ES-I3 (cell line): ENCODE measurements at regions not wholly inside any gene's neighbourhood (a gene's known extent, or its start where the extent isn't known, plus 50 kb on each side); places are given as distances from the start of the nearest gene placed in this dataset.
"Not testable (repeated sequence)": the region's sequence is repeated elsewhere in the genome, so short reads cannot be mapped to it uniquely, and the experiment has no call there.

Experiments used
- H3K36me3 ChIP-seq: 2 replicates; pipeline ENCODE4 v1.6.1; 2013; ENCODE audit warnings: mild to moderate bottlenecking, low read length, control low read depth, moderate library complexity; ENCODE audit not compliant: insufficient read depth
- H3K4me1 ChIP-seq: 2 replicates; pipeline ENCODE4 v1.6.1; 2013; ENCODE audit warnings: mild to moderate bottlenecking, control low read depth, low read length; ENCODE audit not compliant: insufficient read depth
- H3K9ac ChIP-seq: 2 replicates; pipeline ENCODE4 v1.6.1; 2013; ENCODE audit warnings: low read depth, mild to moderate bottlenecking, low read length, moderate library complexity
- H3K9me3 ChIP-seq: 2 replicates; pipeline ENCODE4 v1.6.1; 2013; ENCODE audit warnings: mild to moderate bottlenecking, low read length, moderate library complexity; ENCODE audit not compliant: control insufficient read depth, insufficient read depth

DNA sequence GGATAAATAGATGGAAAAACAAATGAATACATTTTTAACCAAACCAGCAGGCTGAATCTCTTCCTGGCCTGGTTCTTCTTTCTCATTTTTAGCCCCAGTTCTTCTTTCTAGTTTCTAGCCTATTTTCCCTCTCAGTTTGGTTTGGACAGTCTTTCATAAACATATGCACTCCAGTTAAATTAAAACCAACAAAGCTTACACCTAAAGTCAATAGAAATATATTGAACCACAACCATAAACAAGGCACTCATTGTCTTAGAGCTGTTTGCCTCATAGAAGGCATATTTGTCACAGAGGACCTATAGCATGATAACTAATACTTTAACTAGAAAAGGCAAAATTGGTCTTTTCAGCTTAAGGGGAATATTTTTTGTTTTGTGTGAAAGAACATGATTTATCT, 638.3 kb downstream of the NR2F1-AS1 start:
- Histone ChIP-seq H3K4me1 (no peaks in the 10 kb centered on the region), H3K9ac (no peak overlapping the region), H3K9me3 (no peaks in the 10 kb centered on the region), H3K36me3 (no peaks in the 10 kb centered on the region)

DNA sequence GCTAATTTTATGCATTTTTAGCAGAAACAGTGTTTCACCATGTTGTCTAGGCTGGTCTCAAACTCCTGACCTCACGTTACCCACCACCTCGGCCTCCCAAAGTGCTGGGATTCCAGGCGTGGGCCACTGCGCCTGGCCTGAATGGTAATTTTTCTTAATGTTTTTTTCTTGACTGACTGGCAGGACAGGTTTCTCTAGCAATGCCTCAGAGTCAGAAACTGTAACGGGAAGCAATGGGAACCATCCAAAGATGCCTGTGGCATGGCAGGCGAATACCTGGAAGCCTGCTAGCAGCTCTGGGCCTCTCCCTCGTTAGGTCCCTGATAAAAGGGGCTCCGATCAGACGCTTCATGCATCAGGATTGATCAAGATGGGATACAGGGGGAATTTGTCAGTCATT, 639.2 kb downstream of the NR2F1-AS1 start:
- H3K4me1 ChIP-seq, result no peaks in the 10 kb centered on the region

DNA sequence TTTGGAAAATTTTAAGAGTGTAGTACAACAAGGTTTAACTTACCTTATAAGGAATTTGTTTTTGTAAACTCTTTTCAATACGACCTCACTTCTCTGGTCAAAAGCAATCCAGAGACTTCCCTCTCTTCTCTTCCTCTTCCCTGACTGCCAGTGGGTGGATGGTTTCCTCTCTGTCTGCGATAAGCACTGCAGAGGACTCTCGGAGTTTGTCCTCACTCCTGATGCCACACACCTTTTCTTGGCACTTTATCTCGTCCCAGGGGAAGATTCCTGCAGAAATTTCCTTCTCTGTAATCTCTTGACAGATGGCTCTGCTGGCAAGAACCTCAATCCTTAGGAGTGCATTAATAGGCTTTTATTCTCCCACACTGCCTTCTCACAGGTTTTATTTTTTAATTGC, 641.6 kb downstream of the NR2F1-AS1 start:
- Histone ChIP-seq H3K4me1 (no peaks in the 10 kb centered on the region), H3K36me3 (no peaks in the 10 kb centered on the region), H3K9ac (no peak overlapping the region), H3K9me3 (no peaks in the 10 kb centered on the region)

More for the DNA sequence above, 639.2 kb downstream of the NR2F1-AS1 start:
- Histone ChIP-seq H3K9ac (no peak overlapping the region), H3K9me3 (no peaks in the 10 kb centered on the region), H3K36me3 (no peaks in the 10 kb centered on the region)

DNA sequence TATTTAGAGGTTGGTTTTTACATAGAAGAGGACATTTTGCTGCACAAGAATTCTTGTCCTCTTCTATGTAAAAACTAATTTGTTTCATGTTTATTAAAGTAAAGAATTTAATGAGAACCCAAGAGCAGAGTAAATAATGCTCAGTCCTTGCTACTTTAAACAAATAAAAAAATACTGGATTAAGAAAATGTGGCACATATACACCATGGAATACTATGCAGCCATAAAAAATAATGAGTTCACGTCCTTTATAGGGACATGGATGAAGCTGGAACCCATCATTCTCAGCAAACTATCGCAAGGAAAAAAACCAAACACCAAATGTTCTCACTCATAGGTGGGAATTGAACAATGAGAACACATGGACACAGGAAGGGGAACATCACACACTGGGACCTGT, 643.6 kb downstream of the NR2F1-AS1 start:
- not testable (repeated sequence) for H3K4me1 ChIP-seq

DNA sequence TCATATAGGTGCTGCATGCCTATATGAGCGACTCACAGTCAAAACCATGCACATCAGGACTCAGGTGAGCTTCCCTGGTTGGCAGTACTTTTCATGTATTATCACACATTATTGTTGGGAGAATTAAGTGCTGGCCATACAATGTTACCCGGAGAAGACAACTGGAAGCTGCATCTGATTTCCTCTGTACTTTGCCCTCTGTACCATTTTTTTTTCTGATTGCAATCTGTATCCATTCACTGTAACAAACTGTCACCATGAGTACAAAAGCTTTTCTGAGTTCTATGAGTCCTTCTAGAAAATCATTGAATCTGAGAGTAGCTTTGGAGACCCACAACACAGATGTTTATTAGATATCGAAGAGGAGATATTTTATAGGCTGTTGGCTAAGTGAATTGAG, 651.0 kb downstream of the NR2F1-AS1 start:
- Histone ChIP-seq H3K36me3 (no peaks in the 10 kb centered on the region), H3K4me1 (peaks cover 7% of the 10 kb centered on the region; the same call in 1 of the 2 replicates)

More for the DNA sequence above, 643.6 kb downstream of the NR2F1-AS1 start:
- H3K36me3 ChIP-seq, H3K9ac ChIP-seq, H3K9me3 ChIP-seq: not testable (repeated sequence)

DNA sequence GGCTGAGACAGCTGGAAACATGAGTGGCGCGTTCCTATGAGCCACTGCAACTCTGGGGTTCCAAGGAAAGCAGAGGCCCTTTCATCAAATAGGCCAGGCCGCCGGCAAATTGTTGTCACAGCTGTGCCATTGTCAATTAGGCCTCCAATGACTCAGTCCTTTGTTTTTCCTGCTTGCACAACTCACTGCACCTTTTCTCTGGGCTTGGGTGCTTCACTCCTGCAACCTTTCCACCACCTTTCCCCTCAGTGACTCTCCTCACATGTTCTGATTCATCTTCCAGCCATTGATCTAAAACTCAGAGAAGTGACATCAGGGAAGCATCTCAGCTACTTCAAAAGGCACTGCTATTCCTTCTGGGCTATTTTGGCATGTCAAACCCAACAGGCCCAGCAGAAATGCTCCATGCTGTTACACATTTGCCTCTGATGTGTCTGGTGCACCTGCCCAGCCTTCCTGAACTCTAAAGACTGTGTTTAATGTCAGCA, 653.7 kb downstream of the NR2F1-AS1 start:
- Histone ChIP-seq H3K9me3 (no peaks in the 10 kb centered on the region), H3K36me3 (no peaks in the 10 kb centered on the region), H3K9ac (no peak overlapping the region), H3K4me1 (peaks cover 15% of the 10 kb centered on the region)

More for the DNA sequence above, 651.0 kb downstream of the NR2F1-AS1 start:
- Histone ChIP-seq H3K9me3 (no peaks in the 10 kb centered on the region), H3K9ac (no peak overlapping the region)

DNA sequence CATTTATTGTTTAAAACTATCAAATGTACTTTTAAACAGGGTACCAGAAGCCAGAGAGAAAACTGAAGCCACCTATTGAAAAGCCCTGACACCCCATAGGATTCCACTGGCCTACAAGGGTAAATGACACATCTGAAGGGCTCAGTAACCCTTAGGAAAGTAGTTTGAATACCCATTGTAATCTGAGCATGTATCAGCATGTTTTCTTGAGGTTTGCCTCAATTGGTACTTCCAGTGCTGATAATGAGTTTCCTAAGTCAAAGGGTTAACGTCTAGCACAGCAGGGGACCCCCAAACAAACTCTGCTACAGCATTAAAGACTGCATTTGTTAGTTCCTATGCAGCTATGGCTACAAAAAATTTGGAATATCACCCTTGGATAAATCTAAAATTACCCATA, 657.1 kb downstream of the NR2F1-AS1 start:
- Histone ChIP-seq H3K9me3 (no peaks in the 10 kb centered on the region), H3K36me3 (no peaks in the 10 kb centered on the region), H3K9ac (no peak overlapping the region), H3K4me1 (peaks cover 18% of the 10 kb centered on the region)

DNA sequence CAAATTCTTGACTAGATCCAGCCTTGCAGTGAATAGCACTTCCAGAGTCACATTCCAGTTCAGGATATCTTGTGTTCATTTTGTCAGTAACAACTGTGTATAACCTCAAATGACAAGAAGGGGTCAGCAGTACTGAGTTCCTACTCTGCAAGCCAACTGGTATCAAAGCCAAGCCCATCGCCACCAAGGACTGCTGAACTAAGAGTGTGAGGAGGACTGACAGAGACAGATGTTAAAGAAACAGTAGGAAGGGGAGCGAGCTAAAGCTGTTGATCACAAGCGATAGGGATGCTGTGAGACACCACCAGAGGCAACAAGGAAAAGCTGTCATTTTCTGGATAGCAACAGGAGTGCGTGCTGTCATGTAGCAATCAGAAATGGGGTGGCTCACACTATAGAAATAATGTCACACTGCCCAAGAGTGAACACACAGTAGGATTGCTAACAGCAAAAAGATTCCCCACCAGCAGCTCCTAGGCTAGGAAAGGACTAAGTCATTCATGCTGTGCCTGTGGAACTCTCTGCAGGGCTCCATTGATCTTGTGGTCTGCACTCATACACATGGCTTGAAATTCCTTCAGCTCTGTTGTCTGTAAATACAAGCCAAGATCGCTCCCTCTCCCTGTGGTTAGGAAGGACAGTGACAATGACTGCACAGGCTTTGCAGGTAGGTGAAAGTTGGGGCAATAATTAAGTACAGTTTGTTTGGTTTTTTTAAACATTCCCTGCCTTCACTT, 658.6 kb downstream of the NR2F1-AS1 start:
- peaks cover 12% of the 10 kb centered on the region for H3K4me1 ChIP-seq
- H3K9ac ChIP-seq, result no peak overlapping the region
- no peaks in the 10 kb centered on the region for H3K9me3 ChIP-seq
- H3K36me3 ChIP-seq, result no peaks in the 10 kb centered on the region

DNA sequence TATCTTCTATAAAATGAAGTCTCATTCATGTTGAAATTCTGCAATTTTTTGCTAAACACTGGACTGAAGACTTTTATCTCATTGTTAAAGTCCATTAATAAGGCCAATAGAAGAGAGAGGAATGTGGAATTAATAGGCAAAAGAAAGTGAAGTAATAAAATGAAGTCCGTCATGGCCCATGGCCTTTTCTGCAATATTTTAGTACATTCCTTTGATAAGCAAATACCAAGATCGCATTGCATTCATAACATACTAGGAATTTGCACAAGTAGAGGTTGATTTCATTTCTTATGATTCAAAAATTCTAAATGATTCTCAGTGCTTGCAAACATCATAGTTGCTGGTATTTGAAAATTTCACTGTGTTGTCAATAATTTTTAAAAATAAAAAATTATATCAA, 664.0 kb downstream of the NR2F1-AS1 start:
- no peak overlapping the region for H3K9ac ChIP-seq
- no peaks in the 10 kb centered on the region for H3K36me3 ChIP-seq
- peaks cover 4% of the 10 kb centered on the region; the same call in 1 of the 2 replicates for H3K4me1 ChIP-seq
- no peaks in the 10 kb centered on the region for H3K9me3 ChIP-seq

DNA sequence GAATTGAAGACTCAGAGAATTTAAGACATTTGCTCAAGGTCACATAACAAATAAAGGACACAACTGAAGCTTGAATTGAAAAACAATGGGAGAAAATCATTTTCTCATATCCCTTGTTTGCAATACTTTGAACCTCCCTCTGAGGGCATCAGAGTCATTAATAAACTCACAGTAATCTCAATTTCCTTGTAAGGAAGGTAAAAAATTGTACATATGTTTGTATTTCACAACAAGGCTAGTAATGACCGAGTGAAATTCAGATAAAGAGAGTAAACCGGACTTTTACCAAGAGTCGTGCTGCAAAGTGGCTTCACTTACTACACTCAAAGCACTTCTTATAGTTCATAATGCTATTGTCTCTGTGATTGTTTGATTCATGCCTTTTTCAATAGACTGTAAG, 665.0 kb downstream of the NR2F1-AS1 start:
- no peaks in the 10 kb centered on the region for H3K9me3 ChIP-seq
- no peak overlapping the region for H3K9ac ChIP-seq
- H3K36me3 ChIP-seq, result no peaks in the 10 kb centered on the region
- peaks cover 14% of the 10 kb centered on the region for H3K4me1 ChIP-seq

DNA sequence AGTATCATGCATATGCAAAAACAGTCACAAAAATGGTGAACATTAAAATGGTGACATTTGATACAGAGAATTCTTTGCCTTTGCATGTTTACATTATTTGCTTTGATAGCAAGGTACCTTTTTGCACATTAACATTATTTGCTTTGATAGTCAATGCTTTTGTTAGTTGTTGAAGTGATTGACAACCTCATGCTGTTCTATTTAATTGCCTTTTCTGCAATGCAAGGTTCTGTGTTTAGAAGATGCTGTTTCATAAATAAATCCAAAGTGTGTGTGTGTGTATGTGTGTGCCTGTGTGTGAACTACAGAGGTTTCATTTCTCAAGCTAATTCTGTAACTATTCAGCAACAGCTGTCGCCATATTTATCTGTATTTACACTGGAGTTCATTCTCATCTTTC, 668.7 kb downstream of the NR2F1-AS1 start:
- H3K9ac ChIP-seq, result no peak overlapping the region
- H3K9me3 ChIP-seq, result no peaks in the 10 kb centered on the region
- no peaks in the 10 kb centered on the region for H3K36me3 ChIP-seq
- H3K4me1 ChIP-seq, result peaks cover 22% of the 10 kb centered on the region

DNA sequence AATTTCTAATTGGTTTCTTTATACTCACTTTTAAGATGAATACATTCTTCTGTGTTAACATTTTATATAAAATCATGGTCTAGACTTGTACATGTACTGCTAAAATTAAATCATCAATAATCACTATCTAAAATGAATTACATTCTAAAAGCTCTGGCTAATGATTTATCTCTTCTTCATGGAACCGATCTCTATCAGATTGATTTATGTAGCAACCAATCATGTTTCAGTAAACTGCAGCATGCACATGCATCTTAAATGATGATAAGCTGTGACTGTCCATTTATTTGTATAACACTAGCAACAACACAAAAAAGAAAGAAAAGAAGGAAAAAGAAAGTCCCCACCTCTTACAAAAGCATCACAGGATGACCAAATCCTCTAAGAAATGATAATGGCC, 669.2 kb downstream of the NR2F1-AS1 start:
- Histone ChIP-seq H3K4me1 (peaks cover 22% of the 10 kb centered on the region), H3K9me3 (no peaks in the 10 kb centered on the region), H3K36me3 (no peaks in the 10 kb centered on the region), H3K9ac (no peak overlapping the region)

DNA sequence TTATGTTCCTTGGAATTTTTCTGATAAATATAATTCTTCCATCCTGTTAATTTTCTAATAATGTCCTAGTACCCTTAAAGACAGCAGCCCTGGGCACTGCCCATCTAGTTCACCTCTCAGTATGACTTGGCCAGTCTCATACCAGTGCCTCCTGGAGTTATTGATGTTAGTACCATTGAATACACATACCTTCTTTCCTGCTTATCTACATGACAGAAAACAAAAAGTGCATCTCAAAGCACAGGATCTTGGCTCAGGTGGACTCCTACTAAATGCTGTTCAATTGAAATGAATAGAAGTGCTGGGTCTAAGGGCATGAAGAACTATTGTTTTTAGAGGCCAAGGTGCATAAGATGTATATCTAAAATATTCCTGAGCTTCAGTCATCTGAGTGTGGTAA, 669.7 kb downstream of the NR2F1-AS1 start:
- Histone ChIP-seq H3K36me3 (no peaks in the 10 kb centered on the region), H3K9ac (no peak overlapping the region), H3K9me3 (no peaks in the 10 kb centered on the region), H3K4me1 (peaks cover 22% of the 10 kb centered on the region)

DNA sequence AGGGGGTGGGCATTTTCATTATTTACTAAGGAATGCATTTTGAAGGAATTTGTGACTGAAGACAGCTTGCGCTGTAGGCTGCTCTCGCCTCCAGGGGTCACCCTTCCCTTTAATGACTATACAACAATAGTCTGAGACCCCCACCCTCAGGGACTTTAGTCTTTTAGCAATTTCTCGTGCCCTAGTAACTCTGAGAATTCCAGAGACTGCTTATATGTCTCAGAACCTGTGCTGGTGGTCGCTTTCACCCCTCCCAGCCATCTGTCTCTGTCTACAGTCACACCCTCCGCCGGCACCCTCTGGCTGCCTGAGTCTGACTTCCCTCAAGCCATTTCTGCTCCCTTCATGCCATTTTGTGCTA, 671.4 kb downstream of the NR2F1-AS1 start:
- Histone ChIP-seq H3K9me3 (no peaks in the 10 kb centered on the region), H3K36me3 (no peaks in the 10 kb centered on the region), H3K4me1 (peaks cover 22% of the 10 kb centered on the region), H3K9ac (no peak overlapping the region)

DNA sequence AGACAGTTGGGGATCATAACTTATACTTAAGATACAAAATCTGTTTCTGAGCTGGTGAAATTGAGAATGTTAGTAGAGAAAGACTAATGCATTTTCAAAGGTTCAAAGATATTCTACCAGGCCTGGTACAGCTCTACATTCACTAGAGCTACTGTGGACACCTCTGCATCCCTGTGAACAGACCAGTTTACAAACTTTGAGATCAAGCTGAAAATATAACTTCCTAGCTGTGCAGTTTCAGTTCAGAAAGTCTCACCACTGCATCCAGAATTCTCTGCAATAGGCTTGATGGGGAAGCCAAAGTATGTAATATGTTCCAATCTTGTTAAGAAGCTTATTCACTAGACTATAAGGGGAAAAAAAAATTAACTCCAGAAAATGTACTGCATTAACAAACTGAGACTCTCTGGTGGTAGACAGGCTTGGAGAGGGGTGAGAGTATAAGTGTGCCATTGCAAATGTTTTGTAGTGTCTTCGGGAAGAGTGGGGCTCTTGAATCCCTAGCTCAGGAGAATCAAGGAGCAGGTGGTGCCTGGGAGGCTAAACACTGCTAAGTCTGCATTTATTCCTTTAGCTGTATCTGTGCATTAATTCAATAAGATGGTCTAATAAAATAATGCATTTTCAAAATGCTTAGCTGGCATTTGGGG, 671.9 kb downstream of the NR2F1-AS1 start:
- H3K4me1 ChIP-seq, result peaks cover 22% of the 10 kb centered on the region
- H3K36me3 ChIP-seq, result no peaks in the 10 kb centered on the region
- no peaks in the 10 kb centered on the region for H3K9me3 ChIP-seq
- no peak overlapping the region for H3K9ac ChIP-seq
